SK-N-SH treated with all-trans-retinoic acid at 6 μM for 48 hours (cell line): ENCODE measurements at regions not wholly inside any gene's neighbourhood (a gene's known extent, or its start where the extent isn't known, plus 50 kb on each side); places are given as distances from the start of the nearest gene placed in this dataset.

Experiments used
- ARNTL ChIP-seq: fragments of 450-650 bp; formaldehyde crosslinking; IDR thresholded peaks from 2 replicates; pipeline ENCODE4 v1.5.0; 2020; ENCODE audit warnings: low read depth, mild to moderate bottlenecking, moderate library complexity, borderline replicate concordance
- BACH2 ChIP-seq: fragments of 250-450 bp; sonication (Bioruptor Pico); IDR thresholded peaks from 2 replicates; pipeline ENCODE4 v1.9.0; 2021; ENCODE audit warnings: mild to moderate bottlenecking, borderline replicate concordance
- CSDC2 ChIP-seq: fragments of 250-450 bp; sonication (Bioruptor Pico); IDR thresholded peaks from 2 replicates; pipeline ENCODE4 v1.5.0; 2020; ENCODE audit warnings: mild to moderate bottlenecking, moderate library complexity
- CSRNP3 ChIP-seq: fragments of 250-450 bp; sonication (Bioruptor Pico); IDR thresholded peaks from 2 replicates; pipeline ENCODE4 v1.5.1; 2021; ENCODE audit warnings: mild to moderate bottlenecking, moderate library complexity
- PATZ1 ChIP-seq: fragments of 250-450 bp; sonication (Bioruptor Pico); IDR thresholded peaks from 2 replicates; pipeline ENCODE4 v1.8.0; 2020; ENCODE audit warnings: mild to moderate bottlenecking, moderate library complexity, borderline replicate concordance
- TSHZ2 ChIP-seq: fragments of 250-450 bp; sonication (Bioruptor Pico); IDR thresholded peaks from 2 replicates; pipeline ENCODE4 v1.5.0; 2020; ENCODE audit warnings: mild to moderate bottlenecking, moderate library complexity
- ZNF565 ChIP-seq: fragments of 450-650 bp; formaldehyde crosslinking; conservative IDR thresholded peaks from 2 replicates; pipeline ENCODE4 v1.5.0; 2020; ENCODE audit warnings: low read depth, mild to moderate bottlenecking, moderate library complexity
- ZNF8 ChIP-seq: fragments of 450-650 bp; formaldehyde crosslinking; IDR thresholded peaks from 2 replicates; pipeline ENCODE4 v1.5.0; 2020; ENCODE audit warnings: mild to moderate bottlenecking, moderate library complexity

- no peak for TF ChIP-seq BACH2 (CRISPR knock-in tag)
- no peak for TF ChIP-seq ZNF8 (CRISPR knock-in tag)
- TF ChIP-seq TSHZ2 (CRISPR knock-in tag), result no peak
- no peak for TF ChIP-seq PATZ1
- no peak for TF ChIP-seq CSDC2
- no peak for TF ChIP-seq ARNTL (CRISPR knock-in tag)
- no peak for TF ChIP-seq CSRNP3 (CRISPR knock-in tag)
- no peak for TF ChIP-seq ZNF565 (CRISPR knock-in tag)
Measured at GRCh38 chr2:237254369-237254861, 159.5 kb downstream of the COL6A3 start.
